ENCODE measurements at regions not wholly inside any gene's neighbourhood (a gene's known extent, or its start where the extent isn't known, plus 50 kb on each side); places are given as distances from the start of the nearest gene placed in this dataset.

- Mint-ChIP-seq H3K27me3 (ENCODE audit: insufficient read depth, unreplicated experiment) (no peaks in the 10 kb centered on the region), H3K9me3 (ENCODE audit: unreplicated experiment) (no peaks in the 10 kb centered on the region), H3K4me3 (ENCODE audit: unreplicated experiment) (no peak overlapping the region), H3K27ac (ENCODE audit: low read depth, unreplicated experiment) (no peak overlapping the region), H3K36me3 (ENCODE audit: insufficient read depth, unreplicated experiment) (no peaks in the 10 kb centered on the region), H3K4me1 (ENCODE audit: insufficient read depth, unreplicated experiment) (no peaks in the 10 kb centered on the region)
- ChIA-PET POLR2A (no interaction called here), CTCF (no interaction called here)
- no peak for DNase-seq (ENCODE audit: unreplicated experiment)
- BruUV-seq (replicated peaks) = no TSS peak
- intact Hi-C loops (cut with micrococcal nuclease) = no loop called here
- TF ChIP-seq CTCF (IDR thresholded peaks at IDR 0.05; ENCODE audit: unreplicated experiment) = no peak
These were observed 627.1 kb downstream of the EFNA5 start for GRCh38 chr5:107043665-107044064.

- Mint-ChIP-seq H3K4me1 (ENCODE audit: insufficient read depth, unreplicated experiment) (no peaks in the 10 kb centered on the region), H3K27me3 (ENCODE audit: insufficient read depth, unreplicated experiment) (no peaks in the 10 kb centered on the region), H3K27ac (ENCODE audit: low read depth, unreplicated experiment) (no peak overlapping the region), H3K9me3 (ENCODE audit: unreplicated experiment) (peaks cover 8% of the 10 kb centered on the region), H3K36me3 (ENCODE audit: insufficient read depth, unreplicated experiment) (no peaks in the 10 kb centered on the region), H3K4me3 (ENCODE audit: unreplicated experiment) (no peak overlapping the region)
- DNase-seq (ENCODE audit: unreplicated experiment) = no peak
- intact Hi-C loops (cut with micrococcal nuclease) = no loop called here
- BruUV-seq (replicated peaks) = no TSS peak
- ChIA-PET CTCF (no interaction called here), POLR2A (no interaction called here)
- TF ChIP-seq CTCF (IDR thresholded peaks at IDR 0.05; ENCODE audit: unreplicated experiment) = no peak
These were observed 629.8 kb downstream of the EFNA5 start for GRCh38 chr5:107040907-107041306.

- Mint-ChIP-seq H3K27ac (ENCODE audit: low read depth, unreplicated experiment) (no peak overlapping the region), H3K36me3 (ENCODE audit: insufficient read depth, unreplicated experiment) (no peaks in the 10 kb centered on the region), H3K27me3 (ENCODE audit: insufficient read depth, unreplicated experiment) (no peaks in the 10 kb centered on the region), H3K4me3 (ENCODE audit: unreplicated experiment) (no peak overlapping the region), H3K9me3 (ENCODE audit: unreplicated experiment) (peaks cover 8% of the 10 kb centered on the region), H3K4me1 (ENCODE audit: insufficient read depth, unreplicated experiment) (no peaks in the 10 kb centered on the region)
- ChIA-PET CTCF (no interaction called here), POLR2A (no interaction called here)
- intact Hi-C loops (cut with micrococcal nuclease) = no loop called here
- no TSS peak for BruUV-seq (replicated peaks)
- DNase-seq (ENCODE audit: unreplicated experiment) = no peak
- TF ChIP-seq CTCF (IDR thresholded peaks at IDR 0.05; ENCODE audit: unreplicated experiment) = no peak
These were observed 638.1 kb downstream of the EFNA5 start for GRCh38 chr5:107032629-107033028.

- no peak for TF ChIP-seq CTCF (IDR thresholded peaks at IDR 0.05; ENCODE audit: unreplicated experiment)
- H3K27me3 Mint-ChIP-seq (ENCODE audit: insufficient read depth, unreplicated experiment) = no peaks in the 10 kb centered on the region
- BruUV-seq (replicated peaks) = no TSS peak
- H3K36me3 Mint-ChIP-seq (ENCODE audit: insufficient read depth, unreplicated experiment) = no peaks in the 10 kb centered on the region
- POLR2A ChIA-PET = interaction anchor here (1.2 kb wide), 2 partner anchors 17 to 29 kb away, joined by 3 read pairs; no protein-coding TSS in a partner anchor
- no peak overlapping the region for H3K27ac Mint-ChIP-seq (ENCODE audit: low read depth, unreplicated experiment)
- CTCF ChIA-PET = interaction anchor here (0.6 kb wide), 1 partner anchor 10 kb away, joined by 3 read pairs; no protein-coding TSS in a partner anchor
- no peak overlapping the region for H3K4me3 Mint-ChIP-seq (ENCODE audit: unreplicated experiment)
- intact Hi-C loops (cut with micrococcal nuclease) = no loop called here
- no peak for DNase-seq (ENCODE audit: unreplicated experiment)
- H3K9me3 Mint-ChIP-seq (ENCODE audit: unreplicated experiment) = no peaks in the 10 kb centered on the region
- peaks cover 3% of the 10 kb centered on the region for H3K4me1 Mint-ChIP-seq (ENCODE audit: insufficient read depth, unreplicated experiment)
These were observed 641.8 kb downstream of the EFNA5 start for GRCh38 chr5:107028938-107029337.

Measured in MCF 10A (cell line).